ENCODE measurements at regions not wholly inside any gene's neighbourhood (a gene's known extent, or its start where the extent isn't known, plus 50 kb on each side); places are given as distances from the start of the nearest gene placed in this dataset.
A peak's percentile ranks its signal among the peaks of the same experiment; 100 is the strongest.
"Not testable (repeated sequence)": the region's sequence is repeated elsewhere in the genome, so short reads cannot be mapped to it uniquely, and the experiment has no call there.

- DNase-seq (ENCODE audit: low read depth in 2 of 2), result no peak
These were observed 491.9 kb upstream of the FSIP2 start for GRCh38 chr2:185246717-185247116.

- DNase-seq (ENCODE audit: low read depth in 2 of 2), result no peak
These were observed 483.0 kb upstream of the FSIP2 start for GRCh38 chr2:185255566-185255965.

- DNase-seq (ENCODE audit: low read depth in 2 of 2), result no peak
These were observed 472.9 kb upstream of the FSIP2 start for GRCh38 chr2:185265747-185266146.

GRCh38 chr2:185268651-185269050 is 470.0 kb upstream of the FSIP2 start:
- no peak for DNase-seq (ENCODE audit: low read depth in 2 of 2)

- DNase-seq (ENCODE audit: low read depth in 2 of 2), result no peak
These were observed 463.7 kb upstream of the FSIP2 start for GRCh38 chr2:185274718-185275484.

GRCh38 chr2:185275979-185276378 is 462.6 kb upstream of the FSIP2 start:
- DNase-seq (ENCODE audit: low read depth in 2 of 2), result not testable (repeated sequence)

GRCh38 chr2:185278761-185279160 is 459.8 kb upstream of the FSIP2 start:
- no peak for DNase-seq (ENCODE audit: low read depth in 2 of 2)

GRCh38 chr2:185279999-185280398 is 458.6 kb upstream of the FSIP2 start:
- no peak for DNase-seq (ENCODE audit: low read depth in 2 of 2)

- no peak for DNase-seq (ENCODE audit: low read depth in 2 of 2)
These were observed 453.9 kb upstream of the FSIP2 start for GRCh38 chr2:185284696-185285095.

- not testable (repeated sequence) for DNase-seq (ENCODE audit: low read depth in 2 of 2)
These were observed 448.6 kb upstream of the FSIP2 start for GRCh38 chr2:185290012-185290411.

GRCh38 chr2:185291035-185291647 is 447.5 kb upstream of the FSIP2 start:
- DNase-seq (ENCODE audit: low read depth in 2 of 2), result peak in 1 of 2 experiments; percentile 5

GRCh38 chr2:185299867-185300266 is 438.7 kb upstream of the FSIP2 start:
- DNase-seq (ENCODE audit: low read depth in 2 of 2), result no peak

GRCh38 chr2:185306119-185306518 is 432.5 kb upstream of the FSIP2 start:
- no peak for DNase-seq (ENCODE audit: low read depth in 2 of 2)

- DNase-seq (ENCODE audit: low read depth in 2 of 2), result no peak
These were observed 422.2 kb upstream of the FSIP2 start for GRCh38 chr2:185316383-185316782.

- no peak for DNase-seq (ENCODE audit: low read depth in 2 of 2)
These were observed 420.3 kb upstream of the FSIP2 start for GRCh38 chr2:185318271-185318724.

- DNase-seq (ENCODE audit: low read depth in 2 of 2), result no peak
These were observed 402.7 kb upstream of the FSIP2 start for GRCh38 chr2:185335879-185336278.

GRCh38 chr2:185337033-185337432 is 401.6 kb upstream of the FSIP2 start:
- no peak for DNase-seq (ENCODE audit: low read depth in 2 of 2)

GRCh38 chr2:185338104-185338503 is 400.5 kb upstream of the FSIP2 start:
- no peak for DNase-seq (ENCODE audit: low read depth in 2 of 2)

GRCh38 chr2:185347445-185347844 is 391.2 kb upstream of the FSIP2 start:
- no peak for DNase-seq (ENCODE audit: low read depth in 2 of 2)

GRCh38 chr2:185360776-185361175 is 377.8 kb upstream of the FSIP2 start:
- DNase-seq (ENCODE audit: low read depth in 2 of 2), result no peak

- no peak for DNase-seq (ENCODE audit: low read depth in 2 of 2)
These were observed 366.4 kb upstream of the FSIP2 start for GRCh38 chr2:185372188-185372587.

GRCh38 chr2:185373229-185373628 is 365.4 kb upstream of the FSIP2 start:
- DNase-seq (ENCODE audit: low read depth in 2 of 2), result no peak

- DNase-seq (ENCODE audit: low read depth in 2 of 2), result no peak
These were observed 363.7 kb upstream of the FSIP2 start for GRCh38 chr2:185374878-185375277.
